HCT116 (cell line): ENCODE measurements at regions not wholly inside any gene's neighbourhood (a gene's known extent, or its start where the extent isn't known, plus 50 kb on each side); places are given as distances from the start of the nearest gene placed in this dataset.

Experiments
- ATAC-seq: fragments of 200-7000 bp; cut with Tn5 transposase; 2 replicates; pipeline ENCODE4 v1.9.1; 2020; ENCODE audit warnings: mild to moderate bottlenecking, moderate library complexity
- BruUV-seq: library from RNA; stranded (reverse); fragments of 400-500 nt; replicated peaks from 2 replicates; lab custom pipeline; 2021; lab: Mats Ljungman, UMichigan
- CTCF ChIA-PET: fragments of 300-600 bp; sonication (Branson Sonifier 250); formaldehyde crosslinking; loops from one replicate; lab custom pipeline; 2021; ENCODE audit warnings: antibody characterized with exemption; lab: Charles Lee
- POLR2A ChIA-PET: fragments of 300-600, 350-600 bp; sonication (Branson Sonifier 250); formaldehyde crosslinking; loops from one replicate; lab custom pipeline; 2021; ENCODE audit warnings: antibody characterized with exemption; lab: Charles Lee
- RAD21 ChIA-PET, 2 experiments: fragments of 300-600 bp; sonication (Branson Sonifier 250); formaldehyde crosslinking; loops; one replicate each; lab custom pipeline; 2023; ENCODE audit warnings: low total read pairs in 2 of 2; ENCODE audit not compliant: uncharacterized antibody in 2 of 2, unreplicated experiment in 2 of 2, low non-redundant PET in 1 of 2; lab: Charles Lee
- DNase-seq: peaks from one replicate; pipeline ENCODE4 v3.0.0-alpha.2; 2010; ENCODE audit warnings: low read depth, low spot score
- H2AFZ ChIP-seq: fragments of 200-600 bp; shearing (Covaris generic), sonication (generic); 2 replicates; pipeline ENCODE4 v1.6.1; 2017; ENCODE audit warnings: low read depth, mixed run types, mixed read lengths, antibody characterized with exemption, low read length; ENCODE audit not compliant: poor library complexity, severe bottlenecking
- H3K27ac ChIP-seq: 2 replicates; pipeline ENCODE4 v1.5.1; 2012; ENCODE audit warnings: low read depth, low read length
- H3K27me3 ChIP-seq: fragments of 200-600 bp; sonication (generic); 2 replicates; pipeline ENCODE4 v1.6.1; 2016; ENCODE audit warnings: mixed run types, low read length, mixed read lengths; ENCODE audit not compliant: insufficient read depth
- H3K36me3 ChIP-seq, 2 experiments: fragments of 200-500 bp in 1 of 2; fragments of 200-600 bp in 1 of 2; sonication (Bioruptor generic) in 1 of 2; sonication (generic) in 1 of 2; 2 replicates each; pipeline versions ENCODE4 v1.5.1 to v1.6.1; 2014 to 2016; ENCODE audit warnings: low read length in 2 of 2, inconsistent platforms in 1 of 2, mixed read lengths in 1 of 2, mixed run types in 1 of 2; ENCODE audit not compliant: insufficient read depth in 2 of 2, control insufficient read depth in 1 of 2
- H3K4me1 ChIP-seq, 2 experiments: fragments of 200-600 bp in 1 of 2; sonication (generic) in 1 of 2; 2 replicates each; pipeline versions ENCODE4 v1.5.1 to v1.6.1; 2012 to 2017; ENCODE audit warnings: low read length in 2 of 2, inconsistent platforms in 1 of 2, mild to moderate bottlenecking in 1 of 2, mixed read lengths in 1 of 2, mixed run types in 1 of 2, moderate library complexity in 1 of 2; ENCODE audit not compliant: insufficient read depth in 2 of 2, control insufficient read depth in 1 of 2
- H3K4me2 ChIP-seq: fragments of 200-600 bp; sonication (generic); 2 replicates; pipeline ENCODE4 v1.6.1; 2017; ENCODE audit warnings: mixed run types, low read length, mixed read lengths
- H3K4me3 ChIP-seq, 2 experiments: fragments of 200-600 bp in 1 of 2; sonication (generic) in 1 of 2; replicated peaks in 1 of 2; 2 replicates each; pipeline ENCODE4 v1.5.1; 2011 to 2016; ENCODE audit warnings: low read length in 2 of 2, control low read depth in 1 of 2, low read depth in 1 of 2, mild to moderate bottlenecking in 1 of 2, mixed read lengths in 1 of 2, mixed run types in 1 of 2
- H3K79me2 ChIP-seq: fragments of 200-600 bp; sonication (generic); 2 replicates; pipeline ENCODE4 v1.6.1; 2017; ENCODE audit warnings: mild to moderate bottlenecking, mixed run types, low read length, moderate library complexity, mixed read lengths; ENCODE audit not compliant: insufficient read depth
- H3K9ac ChIP-seq: fragments of 200-600 bp; sonication (generic); 2 replicates; pipeline ENCODE4 v1.6.1; 2016; ENCODE audit warnings: low read length, mixed read lengths
- H3K9me2 ChIP-seq: fragments of 200-600 bp; sonication (generic), shearing (Covaris generic); 2 replicates; pipeline ENCODE4 v1.6.1; 2017; ENCODE audit warnings: mixed run types, mild to moderate bottlenecking, moderate library complexity; ENCODE audit not compliant: insufficient read depth
- H3K9me3 ChIP-seq, 2 experiments: fragments of 200-500 bp in 1 of 2; fragments of 200-600 bp in 1 of 2; sonication (Bioruptor generic) in 1 of 2; sonication (generic) in 1 of 2; 2 replicates each; pipeline ENCODE4 v1.6.1; 2014 to 2017; ENCODE audit warnings: low read length in 2 of 2, mixed read lengths in 2 of 2, inconsistent platforms in 1 of 2, low read depth in 1 of 2, mild to moderate bottlenecking in 1 of 2, mixed run types in 1 of 2, moderate library complexity in 1 of 2; ENCODE audit not compliant: control insufficient read depth in 1 of 2, insufficient read depth in 1 of 2
- H4K20me1 ChIP-seq: fragments of 200-600 bp; sonication (generic), shearing (Covaris generic); 2 replicates; pipeline ENCODE4 v1.6.1; 2017; ENCODE audit warnings: mixed run types, mild to moderate bottlenecking, moderate library complexity; ENCODE audit not compliant: insufficient read depth
- CBX3 ChIP-seq: IDR thresholded peaks from 2 replicates; pipeline ENCODE4 v1.6.1; 2012; ENCODE audit warnings: low read depth
- EGR1 ChIP-seq: IDR thresholded peaks from 2 replicates; pipeline ENCODE4 v1.6.1; 2012; ENCODE audit warnings: low read depth
- ELF1 ChIP-seq: IDR thresholded peaks from 2 replicates; pipeline ENCODE4 v1.6.1; 2012; ENCODE audit warnings: low read depth, borderline replicate concordance
- EZH2 ChIP-seq: fragments of 200-600 bp; sonication (generic); IDR thresholded peaks from 2 replicates; pipeline ENCODE4 v1.6.1; 2017; ENCODE audit warnings: antibody characterized with exemption, mixed run types
- EZH2phosphoT487 ChIP-seq: fragments of 200-600 bp; IDR thresholded peaks from 2 replicates; pipeline ENCODE4 v1.6.1; 2018; ENCODE audit warnings: antibody characterized with exemption, borderline replicate concordance
- FOSL1 ChIP-seq: IDR thresholded peaks from 2 replicates; pipeline ENCODE4 v1.6.1; 2012; ENCODE audit warnings: low read depth
- JUND ChIP-seq: IDR thresholded peaks from 2 replicates; pipeline ENCODE4 v1.6.1; 2012
- POLR2A ChIP-seq: IDR thresholded peaks from 2 replicates; pipeline ENCODE4 v1.7.0; 2011; ENCODE audit warnings: borderline replicate concordance; ENCODE audit not compliant: insufficient read depth, insufficient read length; ENCODE audit errors: extremely low read depth
- RAD21 ChIP-seq: IDR thresholded peaks from 2 replicates; pipeline ENCODE4 v1.6.1; 2012; ENCODE audit warnings: low read depth, mild to moderate bottlenecking
- SIN3A ChIP-seq: IDR thresholded peaks from 2 replicates; pipeline ENCODE4 v1.6.1; 2012; ENCODE audit warnings: low read depth
- SP1 ChIP-seq: IDR thresholded peaks from 2 replicates; pipeline ENCODE4 v1.6.1; 2012; ENCODE audit warnings: low read depth
- SRF ChIP-seq: IDR thresholded peaks from 2 replicates; pipeline ENCODE4 v1.6.1; 2012; ENCODE audit warnings: low read depth
- TCF7L2 ChIP-seq: IDR thresholded peaks from 2 replicates; pipeline ENCODE4 v1.7.0; 2011; ENCODE audit warnings: borderline replicate concordance, inconsistent platforms; ENCODE audit not compliant: insufficient read depth, insufficient read length; ENCODE audit errors: extremely low read depth
- ZFX ChIP-seq: fragments of 450-650 bp; IDR thresholded peaks from 2 replicates; pipeline ENCODE4 v1.6.1; 2017
- ZNF274 ChIP-seq: fragments of 200-500 bp; sonication (Bioruptor generic); IDR thresholded peaks from 2 replicates; pipeline ENCODE4 v1.6.1; 2014; ENCODE audit warnings: mild to moderate bottlenecking, low read depth, low read length, inconsistent platforms
- intact Hi-C: fragments of 100-400 bp; cut with micrococcal nuclease; formaldehyde crosslinking; loops from 2 replicates; pipeline ENCODE4 v1.10.0; 2022
- TF ChIP-seq, protein P1 (sequence below), 3 experiments: fragments of 200-600 bp in 1 of 3; sonication (generic) in 1 of 3; IDR thresholded peaks in 2 of 3; conservative IDR thresholded peaks in 1 of 3; 2 replicates each; pipeline ENCODE4 v1.5.1; 2012 to 2017; ENCODE audit warnings: low read depth in 2 of 3, low read length in 2 of 3, antibody characterized with exemption in 1 of 3, borderline replicate concordance in 1 of 3, control low read depth in 1 of 3, mild to moderate bottlenecking in 1 of 3, mixed read lengths in 1 of 3, mixed run types in 1 of 3, moderate library complexity in 1 of 3; ENCODE audit not compliant: insufficient read depth in 1 of 3
- TF ChIP-seq, protein P2 (sequence below): IDR thresholded peaks from 2 replicates; pipeline ENCODE4 v1.6.1; 2012
- TF ChIP-seq, protein P3 (sequence below): IDR thresholded peaks from 2 replicates; pipeline ENCODE4 v1.6.1; 2011; ENCODE audit warnings: mild to moderate bottlenecking, low read length, moderate library complexity; ENCODE audit not compliant: insufficient replicate concordance; ENCODE audit errors: extremely low read depth

DNA sequence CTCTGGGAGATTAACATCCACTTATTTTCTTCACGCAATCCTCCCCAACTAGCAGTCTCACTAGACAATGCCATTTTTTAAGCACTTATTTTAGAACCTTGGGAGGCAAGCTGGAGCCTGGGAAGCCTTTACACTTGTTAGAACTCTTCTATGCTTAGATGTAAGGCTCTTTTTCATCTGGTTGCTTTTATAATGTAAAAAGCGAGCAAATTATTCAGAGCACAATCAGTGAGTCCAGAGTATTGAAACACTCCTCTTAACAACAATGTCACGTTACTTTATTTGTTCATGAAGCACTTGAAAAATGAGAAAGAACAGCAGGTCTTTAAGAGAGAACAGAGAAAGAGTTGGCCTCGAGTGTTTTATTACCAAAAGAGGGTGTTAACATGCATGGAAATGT, 84.1 kb upstream of the SLC8A1 start:
- no peaks in the 10 kb centered on the region for H3K4me1 ChIP-seq
- no peaks in the 10 kb centered on the region for H3K9me2 ChIP-seq
- H4K20me1 ChIP-seq = no peaks in the 10 kb centered on the region
- DNase-seq (no peak), ATAC-seq (no peak)
- CTCF ChIA-PET = no interaction called here
- no peak overlapping the region for H3K9ac ChIP-seq
- no TSS peak for BruUV-seq
- intact Hi-C loops = no loop called here
- H3K27ac ChIP-seq = no peak overlapping the region
- RAD21 ChIA-PET = no interaction called here
- H3K4me3 ChIP-seq = no peak overlapping the region
- H3K9me3 ChIP-seq = no peaks in the 10 kb centered on the region
- TF ChIP-seq SP1 (no peak), TCF7L2 (no peak), CBX3 (no peak), EGR1 (no peak), EZH2 (no peak)
- TF ChIP-seq, protein P1, sequence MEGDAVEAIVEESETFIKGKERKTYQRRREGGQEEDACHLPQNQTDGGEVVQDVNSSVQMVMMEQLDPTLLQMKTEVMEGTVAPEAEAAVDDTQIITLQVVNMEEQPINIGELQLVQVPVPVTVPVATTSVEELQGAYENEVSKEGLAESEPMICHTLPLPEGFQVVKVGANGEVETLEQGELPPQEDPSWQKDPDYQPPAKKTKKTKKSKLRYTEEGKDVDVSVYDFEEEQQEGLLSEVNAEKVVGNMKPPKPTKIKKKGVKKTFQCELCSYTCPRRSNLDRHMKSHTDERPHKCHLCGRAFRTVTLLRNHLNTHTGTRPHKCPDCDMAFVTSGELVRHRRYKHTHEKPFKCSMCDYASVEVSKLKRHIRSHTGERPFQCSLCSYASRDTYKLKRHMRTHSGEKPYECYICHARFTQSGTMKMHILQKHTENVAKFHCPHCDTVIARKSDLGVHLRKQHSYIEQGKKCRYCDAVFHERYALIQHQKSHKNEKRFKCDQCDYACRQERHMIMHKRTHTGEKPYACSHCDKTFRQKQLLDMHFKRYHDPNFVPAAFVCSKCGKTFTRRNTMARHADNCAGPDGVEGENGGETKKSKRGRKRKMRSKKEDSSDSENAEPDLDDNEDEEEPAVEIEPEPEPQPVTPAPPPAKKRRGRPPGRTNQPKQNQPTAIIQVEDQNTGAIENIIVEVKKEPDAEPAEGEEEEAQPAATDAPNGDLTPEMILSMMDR (IDR thresholded peaks at IDR 0.05 in 2 of 3, conservative IDR thresholded peaks at IDR 0.05 in 1 of 3; ENCODE audit: borderline replicate concordance in 1 of 3, insufficient read depth in 1 of 3, low read depth in 2 of 3, low read length in 2 of 3) = no peak
- TF ChIP-seq, all 23 proteins: peak for 0
- no peaks in the 10 kb centered on the region for H3K36me3 ChIP-seq
- no peak overlapping the region for H3K4me2 ChIP-seq
- no peak overlapping the region for H2AFZ ChIP-seq
- H3K27me3 ChIP-seq = peaks cover 31% of the 10 kb centered on the region
- POLR2A ChIA-PET = no interaction called here
- H3K79me2 ChIP-seq = no peaks in the 10 kb centered on the region

DNA sequence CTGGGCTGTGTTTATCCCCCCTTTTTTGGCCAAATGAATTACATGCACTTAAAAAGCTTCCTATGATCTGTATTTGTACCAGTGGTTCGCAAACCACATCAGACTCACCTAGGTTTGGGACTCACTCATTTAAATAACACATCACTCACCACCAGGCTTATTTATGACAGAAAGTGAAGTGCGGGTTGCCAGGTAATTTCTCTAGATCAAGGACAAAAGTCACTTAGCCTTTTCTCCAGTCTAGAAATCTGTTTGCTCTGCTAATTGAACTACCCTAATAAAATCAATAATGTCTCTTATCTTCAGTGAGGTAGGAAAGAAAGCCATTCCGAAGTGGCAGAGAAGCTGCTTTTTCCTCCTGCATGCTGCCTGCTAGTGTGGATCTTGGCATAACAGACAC, 88.1 kb upstream of the SLC8A1 start:
- H3K27me3 ChIP-seq = peaks cover 21% of the 10 kb centered on the region
- no peaks in the 10 kb centered on the region for H3K9me3 ChIP-seq
- TF ChIP-seq CBX3 (no peak), ZFX (no peak), JUND (no peak), SP1 (no peak), SIN3A (no peak), ELF1 (no peak), EZH2phosphoT487 (no peak), RAD21 (no peak), SRF (no peak), EGR1 (no peak), ZNF274 (no peak), FOSL1 (no peak), POLR2A (no peak)
- TF ChIP-seq, protein P2, sequence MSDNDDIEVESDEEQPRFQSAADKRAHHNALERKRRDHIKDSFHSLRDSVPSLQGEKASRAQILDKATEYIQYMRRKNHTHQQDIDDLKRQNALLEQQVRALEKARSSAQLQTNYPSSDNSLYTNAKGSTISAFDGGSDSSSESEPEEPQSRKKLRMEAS = no peak
- TF ChIP-seq, protein P3, sequence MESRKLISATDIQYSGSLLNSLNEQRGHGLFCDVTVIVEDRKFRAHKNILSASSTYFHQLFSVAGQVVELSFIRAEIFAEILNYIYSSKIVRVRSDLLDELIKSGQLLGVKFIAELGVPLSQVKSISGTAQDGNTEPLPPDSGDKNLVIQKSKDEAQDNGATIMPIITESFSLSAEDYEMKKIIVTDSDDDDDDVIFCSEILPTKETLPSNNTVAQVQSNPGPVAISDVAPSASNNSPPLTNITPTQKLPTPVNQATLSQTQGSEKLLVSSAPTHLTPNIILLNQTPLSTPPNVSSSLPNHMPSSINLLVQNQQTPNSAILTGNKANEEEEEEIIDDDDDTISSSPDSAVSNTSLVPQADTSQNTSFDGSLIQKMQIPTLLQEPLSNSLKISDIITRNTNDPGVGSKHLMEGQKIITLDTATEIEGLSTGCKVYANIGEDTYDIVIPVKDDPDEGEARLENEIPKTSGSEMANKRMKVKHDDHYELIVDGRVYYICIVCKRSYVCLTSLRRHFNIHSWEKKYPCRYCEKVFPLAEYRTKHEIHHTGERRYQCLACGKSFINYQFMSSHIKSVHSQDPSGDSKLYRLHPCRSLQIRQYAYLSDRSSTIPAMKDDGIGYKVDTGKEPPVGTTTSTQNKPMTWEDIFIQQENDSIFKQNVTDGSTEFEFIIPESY = no peak
- H3K9ac ChIP-seq = no peak overlapping the region
- no peaks in the 10 kb centered on the region for H3K4me1 ChIP-seq
- CTCF ChIA-PET = interaction anchor here (1.1 kb wide), 1 partner anchor 14 kb away, joined by 3 read pairs; no protein-coding TSS in a partner anchor
- H3K27ac ChIP-seq = no peak overlapping the region
- RAD21 ChIA-PET = no interaction called here
- intact Hi-C loops = no loop called here
- no peak overlapping the region for H2AFZ ChIP-seq
- DNase-seq (no peak), ATAC-seq (no peak)
- BruUV-seq = no TSS peak
- POLR2A ChIA-PET = no interaction called here
- H3K79me2 ChIP-seq = no peaks in the 10 kb centered on the region
- H4K20me1 ChIP-seq = no peaks in the 10 kb centered on the region
- no peaks in the 10 kb centered on the region for H3K36me3 ChIP-seq
- H3K9me2 ChIP-seq = no peaks in the 10 kb centered on the region
- no peak overlapping the region for H3K4me2 ChIP-seq
- no peak overlapping the region for H3K4me3 ChIP-seq
